ENCODE measurements at regions not wholly inside any gene's neighbourhood (a gene's known extent, or its start where the extent isn't known, plus 50 kb on each side); places are given as distances from the start of the nearest gene placed in this dataset.

- H3K27ac Mint-ChIP-seq, result no peak overlapping the region
- TF ChIP-seq CTCF (IDR thresholded peaks at IDR 0.05), result no peak
- H3K4me1 ChIP-seq (ENCODE audit: control insufficient read depth, insufficient read depth, low read length), result no peaks in the 10 kb centered on the region
- peaks cover 7 to 16% of the 10 kb centered on the region in 2 donors for H3K27me3 Mint-ChIP-seq (ENCODE audit: low read depth in 2 of 2)
- H3K36me3 ChIP-seq (ENCODE audit: control insufficient read depth, insufficient read depth, low read length), result no peaks in the 10 kb centered on the region
- H3K4me3 Mint-ChIP-seq, result no peak overlapping the region
- H3K27me3 ChIP-seq (ENCODE audit: control insufficient read depth, insufficient read depth, low read length), result no peaks in the 10 kb centered on the region
- no peak overlapping the region for H3K4me3 ChIP-seq (ENCODE audit: low read length)
- peaks cover 0 to 5% of the 10 kb centered on the region in 2 donors for H3K4me1 Mint-ChIP-seq
- H3K9me3 Mint-ChIP-seq, result peaks cover 0 to 5% of the 10 kb centered on the region in 2 donors
- no peak overlapping the region for H3K27ac ChIP-seq (ENCODE audit: low read length)
- H3K9me3 ChIP-seq (ENCODE audit: control insufficient read depth, insufficient read depth, low read length), result peaks cover 8% of the 10 kb centered on the region
- intact Hi-C loops (cut with micrococcal nuclease), result no loop called here
- WGBS (ENCODE audit: insufficient coverage), result 65% methylated on average over 8 of the region's 8 CpGs
- DNase-seq (no peak), ATAC-seq (no peak)
- peaks cover 12% of the 10 kb centered on the region for H3K36me3 Mint-ChIP-seq
Measured at GRCh38 chr22:48309836-48310235, 1517.8 kb downstream of the BRD1 start.

GRCh38 chr22:48309115-48309705 is 1518.5 kb downstream of the BRD1 start:
- Mint-ChIP-seq H3K9me3 (peaks cover 0 to 5% of the 10 kb centered on the region in 2 donors), H3K27me3 (ENCODE audit: low read depth in 2 of 2) (peaks cover 4 to 10% of the 10 kb centered on the region in 2 donors), H3K36me3 (peaks cover 12% of the 10 kb centered on the region), H3K27ac (no peak overlapping the region), H3K4me1 (peaks cover 0 to 5% of the 10 kb centered on the region in 2 donors), H3K4me3 (no peak overlapping the region)
- DNase-seq, result no peak
- no peak for ATAC-seq
- H3K36me3 ChIP-seq (ENCODE audit: control insufficient read depth, insufficient read depth, low read length), result no peaks in the 10 kb centered on the region
- 86% methylated on average over 18 of the region's 18 CpGs for WGBS (ENCODE audit: insufficient coverage)
- TF ChIP-seq CTCF (IDR thresholded peaks at IDR 0.05), result no peak
- H3K27ac ChIP-seq (ENCODE audit: low read length), result no peak overlapping the region
- H3K4me3 ChIP-seq (ENCODE audit: low read length), result no peak overlapping the region
- no peaks in the 10 kb centered on the region for H3K4me1 ChIP-seq (ENCODE audit: control insufficient read depth, insufficient read depth, low read length)
- intact Hi-C loops (cut with micrococcal nuclease), result no loop called here
- peaks cover 8% of the 10 kb centered on the region for H3K9me3 ChIP-seq (ENCODE audit: control insufficient read depth, insufficient read depth, low read length)
- H3K27me3 ChIP-seq (ENCODE audit: control insufficient read depth, insufficient read depth, low read length), result no peaks in the 10 kb centered on the region

- Mint-ChIP-seq H3K27ac (no peak overlapping the region), H3K4me1 (peaks cover 0 to 5% of the 10 kb centered on the region in 2 donors), H3K27me3 (ENCODE audit: low read depth in 2 of 2) (no peaks in the 10 kb centered on the region), H3K4me3 (no peak overlapping the region), H3K9me3 (peaks cover 0 to 5% of the 10 kb centered on the region in 2 donors), H3K36me3 (peaks cover 12% of the 10 kb centered on the region)
- DNase-seq, result no peak
- no peaks in the 10 kb centered on the region for H3K27me3 ChIP-seq (ENCODE audit: control insufficient read depth, insufficient read depth, low read length)
- H3K27ac ChIP-seq (ENCODE audit: low read length), result no peak overlapping the region
- no peak for ATAC-seq
- WGBS (ENCODE audit: insufficient coverage), result 83% methylated on average over 7 of the region's 7 CpGs
- peaks cover 8% of the 10 kb centered on the region for H3K9me3 ChIP-seq (ENCODE audit: control insufficient read depth, insufficient read depth, low read length)
- intact Hi-C loops (cut with micrococcal nuclease), result no loop called here
- no peak overlapping the region for H3K4me3 ChIP-seq (ENCODE audit: low read length)
- H3K36me3 ChIP-seq (ENCODE audit: control insufficient read depth, insufficient read depth, low read length), result no peaks in the 10 kb centered on the region
- no peak for TF ChIP-seq CTCF (IDR thresholded peaks at IDR 0.05)
- no peaks in the 10 kb centered on the region for H3K4me1 ChIP-seq (ENCODE audit: control insufficient read depth, insufficient read depth, low read length)
Measured at GRCh38 chr22:48307931-48308330, 1519.7 kb downstream of the BRD1 start.
